ENCODE measurements at regions not wholly inside any gene's neighbourhood (a gene's known extent, or its start where the extent isn't known, plus 50 kb on each side); places are given as distances from the start of the nearest gene placed in this dataset.

- H3K36me3 ChIP-seq = no peaks in the 10 kb centered on the region
- no peak overlapping the region for H3K27ac ChIP-seq
- WGBS, 5 donors = 64 to 75% (median 67%) methylated on average over 4 of the region's 4 CpGs
- H3K4me3 ChIP-seq = no peak overlapping the region
- H3K4me1 ChIP-seq = no peaks in the 10 kb centered on the region
- intact Hi-C loops (cut with DNase I; ENCODE audit: low total_unique reads) = no loop called here
- no peak for TF ChIP-seq CTCF (IDR thresholded peaks at IDR 0.05 in 8 of 11, conservative IDR thresholded peaks at IDR 0.05 in 3 of 11)
- no peak for TF ChIP-seq POLR2AphosphoS5 (IDR thresholded peaks at IDR 0.05)
- TF ChIP-seq POLR2A (IDR thresholded peaks at IDR 0.05) = no peak
- no peaks in the 10 kb centered on the region for H3K27me3 ChIP-seq (replicated peaks in 1 of 7)
- no peak for DNase-seq
- H3K9me3 ChIP-seq = peaks cover 0 to 72% (median 51%) of the 10 kb centered on the region in 8 donors
These were observed 59.0 kb upstream of the ZNF726 start for GRCh38 chr19:23855676-23856075.

DNA sequence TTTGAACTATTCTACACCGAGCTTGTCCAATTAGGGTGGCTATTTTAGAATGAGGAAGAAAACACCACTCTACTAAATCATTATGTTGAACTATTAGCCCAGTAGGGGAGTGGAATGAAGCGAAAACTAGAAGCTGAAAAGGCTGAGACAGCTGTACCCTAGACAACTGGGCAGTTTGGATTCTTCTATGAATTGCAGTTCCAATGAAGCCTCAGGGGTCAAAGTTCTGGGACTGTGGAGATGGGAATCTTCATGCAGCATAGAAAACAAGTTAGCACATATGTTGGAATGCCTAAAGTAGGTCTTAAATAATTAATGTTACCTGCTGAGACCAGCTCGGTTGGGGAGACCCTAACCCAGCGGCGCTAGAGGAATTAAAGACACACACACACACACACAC lies 62.7 kb upstream of the ZNF726 start:
- no peaks in the 10 kb centered on the region for H3K36me3 ChIP-seq
- H3K4me3 ChIP-seq = no peak overlapping the region
- TF ChIP-seq CTCF (IDR thresholded peaks at IDR 0.05 in 8 of 11, conservative IDR thresholded peaks at IDR 0.05 in 3 of 11) = no peak
- no peak for TF ChIP-seq POLR2AphosphoS5 (IDR thresholded peaks at IDR 0.05)
- no peak for TF ChIP-seq POLR2A (IDR thresholded peaks at IDR 0.05)
- H3K27me3 ChIP-seq (replicated peaks in 1 of 7) = no peaks in the 10 kb centered on the region
- no peak overlapping the region for H3K27ac ChIP-seq
- intact Hi-C loops (cut with DNase I; ENCODE audit: low total_unique reads) = no loop called here
- peaks cover 1 to 84% (median 70%) of the 10 kb centered on the region in 8 donors for H3K9me3 ChIP-seq
- no peak for DNase-seq
- H3K4me1 ChIP-seq = no peaks in the 10 kb centered on the region
- WGBS, 5 donors = 76 to 89% (median 79%) methylated on average over 5 of the region's 5 CpGs

- no peaks in the 10 kb centered on the region for H3K36me3 ChIP-seq
- no peak for TF ChIP-seq CTCF (IDR thresholded peaks at IDR 0.05 in 8 of 11, conservative IDR thresholded peaks at IDR 0.05 in 3 of 11)
- no peak for TF ChIP-seq POLR2AphosphoS5 (IDR thresholded peaks at IDR 0.05)
- no peak for TF ChIP-seq POLR2A (IDR thresholded peaks at IDR 0.05)
- H3K27ac ChIP-seq = no peak overlapping the region
- peaks cover 26 to 99% (median 98%) of the 10 kb centered on the region in 8 donors for H3K9me3 ChIP-seq
- 52 to 92% (median 84%) methylated on average over 2 of the region's 2 CpGs for WGBS, 5 donors
- H3K4me3 ChIP-seq = no peak overlapping the region
- intact Hi-C loops (cut with DNase I; ENCODE audit: low total_unique reads) = no loop called here
- no peak for DNase-seq
- no peaks in the 10 kb centered on the region for H3K27me3 ChIP-seq (replicated peaks in 1 of 7)
- H3K4me1 ChIP-seq = no peaks in the 10 kb centered on the region
These were observed 74.1 kb upstream of the ZNF681 start for GRCh38 chr19:23832717-23833327.

- no peak for DNase-seq
- peaks cover 7 to 90% (median 84%) of the 10 kb centered on the region in 8 donors for H3K9me3 ChIP-seq
- no peak overlapping the region for H3K27ac ChIP-seq
- no peak for TF ChIP-seq POLR2A (IDR thresholded peaks at IDR 0.05)
- TF ChIP-seq CTCF (IDR thresholded peaks at IDR 0.05 in 8 of 11, conservative IDR thresholded peaks at IDR 0.05 in 3 of 11) = peak in 2 of 11 experiments; percentile 6 to 9
- peak in 1 of 3 donors; percentile 9 for TF ChIP-seq POLR2AphosphoS5 (IDR thresholded peaks at IDR 0.05)
- intact Hi-C loops (cut with DNase I; ENCODE audit: low total_unique reads) = no loop called here
- no peak overlapping the region for H3K4me3 ChIP-seq
- no peaks in the 10 kb centered on the region for H3K36me3 ChIP-seq
- no peaks in the 10 kb centered on the region for H3K27me3 ChIP-seq (replicated peaks in 1 of 7)
- H3K4me1 ChIP-seq = no peaks in the 10 kb centered on the region
- WGBS, 5 donors = 1 to 5% (median 3%) methylated on average over 2 of the region's 2 CpGs
These were observed 65.3 kb upstream of the ZNF681 start for GRCh38 chr19:23823952-23824389.
